Liver (tissue), 3 donors: ENCODE measurements at regions not wholly inside any gene's neighbourhood (a gene's known extent, or its start where the extent isn't known, plus 50 kb on each side); places are given as distances from the start of the nearest gene placed in this dataset.

ENCODE experiments used
- CTCF ChIP-seq: fragments of 150-350 bp; IDR thresholded peaks from 2 replicates; pipeline ENCODE4 v1.5.1; 2017; ENCODE audit warnings: improper control_type of control experiment, low read depth, low read length; ENCODE audit not compliant: missing input control
- JUND ChIP-seq, 2 donors: IDR thresholded peaks; 2 replicates each; pipeline ENCODE4 v1.6.1; 2016; ENCODE audit warnings: antibody characterized with exemption in 2 of 2
- NR2F2 ChIP-seq: IDR thresholded peaks from 2 replicates; pipeline ENCODE4 v1.6.1; 2016; ENCODE audit warnings: antibody characterized with exemption
- REST ChIP-seq: IDR thresholded peaks from 2 replicates; pipeline ENCODE4 v1.6.1; 2016; ENCODE audit warnings: antibody characterized with exemption, mild to moderate bottlenecking
- TAF1 ChIP-seq: conservative IDR thresholded peaks from 2 replicates; pipeline ENCODE4 v1.6.1; 2016; ENCODE audit warnings: antibody characterized with exemption, mild to moderate bottlenecking
- YY1 ChIP-seq: IDR thresholded peaks from 2 replicates; pipeline ENCODE4 v1.6.1; 2016; ENCODE audit warnings: antibody characterized with exemption, mild to moderate bottlenecking
- donor health status: healthy.
- donor health status: healthy.

GRCh38 chr2:184357033-184357432 is 241.3 kb upstream of the ZNF804A start:
- no peak for TF ChIP-seq CTCF
- no peak for TF ChIP-seq JUND (IDR thresholded peaks at IDR 0.05)
- no peak for TF ChIP-seq YY1
- no peak for TF ChIP-seq NR2F2
- no peak for TF ChIP-seq TAF1
- TF ChIP-seq REST, result no peak
